Left ventricle myocardium superior (tissue), 1 donor: ENCODE measurements at regions not wholly inside any gene's neighbourhood (a gene's known extent, or its start where the extent isn't known, plus 50 kb on each side); places are given as distances from the start of the nearest gene placed in this dataset.
"Not testable (repeated sequence)": the region's sequence is repeated elsewhere in the genome, so short reads cannot be mapped to it uniquely, and the experiment has no call there.

Experiments
- ATAC-seq: fragments of 200-7000 bp; cut with Tn5 transposase; one replicate; pipeline ENCODE4 v1.9.1; 2020; ENCODE audit warnings: mild to moderate bottlenecking, moderate library complexity
- DNase-seq: peaks from one replicate; pipeline ENCODE4 v3.0.0-alpha.2; 2020
- intact Hi-C: fragments of 100-400 bp; cut with micrococcal nuclease; formaldehyde crosslinking; loops from one replicate; pipeline ENCODE4 v1.11.0; 2022
- donor health status: DM: no; HTN: yes; CAD: no; lungs with severe emphysema.

DNA sequence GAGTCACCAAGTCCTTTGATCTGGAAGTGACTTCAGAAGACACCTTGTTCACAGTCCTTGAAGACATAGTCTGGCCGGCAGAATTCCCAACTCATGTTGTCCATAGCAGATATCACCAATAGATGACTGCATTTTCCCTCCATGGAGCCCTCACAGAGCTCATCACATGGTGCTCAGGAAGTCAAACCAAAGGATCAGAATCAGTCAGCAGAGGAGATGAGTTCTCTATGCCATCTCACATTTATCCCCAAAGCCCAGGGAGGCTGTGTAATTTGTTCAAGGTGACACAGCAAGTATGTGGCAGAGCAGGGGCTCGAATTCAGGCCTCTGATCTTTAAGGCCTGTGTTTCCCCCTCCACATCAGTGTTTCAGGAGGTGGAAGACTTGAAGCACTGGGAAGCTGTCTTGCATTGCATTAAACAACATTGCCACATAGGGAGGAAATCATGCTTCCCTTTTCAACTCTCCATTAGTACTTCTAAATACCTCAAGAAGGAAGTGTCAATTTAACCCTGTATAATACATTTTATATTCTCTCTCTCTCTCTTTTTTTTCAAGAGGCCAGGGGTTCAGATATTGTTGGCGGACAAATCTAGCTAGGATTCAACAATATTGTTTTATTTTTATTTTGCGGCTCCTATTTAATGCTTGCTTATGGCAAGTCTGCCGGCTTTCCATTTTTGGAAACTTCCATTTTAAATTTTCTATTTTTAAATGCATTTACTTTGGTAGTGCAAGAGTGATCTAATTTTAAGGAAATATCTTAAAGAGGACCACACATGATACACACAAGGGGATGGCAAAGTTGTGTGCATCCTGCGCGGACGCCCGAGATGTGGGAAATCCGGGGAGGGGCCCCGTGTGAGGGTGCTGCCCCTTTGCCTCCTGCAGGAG is 61.9 kb downstream of the NPIPB5 start:
- ATAC-seq, result peak; percentile 71
- DNase-seq, intact Hi-C loops: not testable (repeated sequence)

GRCh38 chr16:22573225-22573530 is 62.5 kb downstream of the NPIPB5 start:
- DNase-seq, intact Hi-C loops: not testable (repeated sequence)
- peak; percentile 95 for ATAC-seq

DNA sequence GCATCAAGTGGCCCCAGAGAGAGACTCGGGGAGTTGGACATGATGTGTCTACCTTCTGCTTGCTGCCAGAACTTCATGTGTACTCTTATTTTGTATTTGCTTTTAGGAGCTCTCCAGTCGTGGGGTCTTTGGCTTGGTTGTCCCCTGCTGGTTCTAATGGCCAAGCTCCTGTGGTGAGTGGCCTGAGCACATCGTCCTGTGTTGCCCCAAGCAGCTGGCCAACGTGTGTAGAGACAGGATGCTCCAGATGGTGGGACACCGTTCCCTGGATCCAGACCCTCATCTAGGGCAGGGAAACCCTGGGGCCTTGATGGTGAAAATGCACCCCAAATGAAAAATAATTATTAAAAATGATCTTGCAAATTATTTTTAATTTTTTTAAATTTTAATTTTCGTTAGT is 65.8 kb downstream of the NPIPB5 start:
- DNase-seq, ATAC-seq, intact Hi-C loops: not testable (repeated sequence)

GRCh38 chr16:22583195-22583594 is 72.5 kb downstream of the NPIPB5 start:
- DNase-seq, ATAC-seq, intact Hi-C loops: not testable (repeated sequence)

- DNase-seq, intact Hi-C loops, ATAC-seq: not testable (repeated sequence)
Measured at GRCh38 chr16:22584459-22584858, 73.8 kb downstream of the NPIPB5 start.

- DNase-seq, ATAC-seq, intact Hi-C loops: not testable (repeated sequence)
Measured at GRCh38 chr16:22584941-22585340, 74.2 kb downstream of the NPIPB5 start.

DNA sequence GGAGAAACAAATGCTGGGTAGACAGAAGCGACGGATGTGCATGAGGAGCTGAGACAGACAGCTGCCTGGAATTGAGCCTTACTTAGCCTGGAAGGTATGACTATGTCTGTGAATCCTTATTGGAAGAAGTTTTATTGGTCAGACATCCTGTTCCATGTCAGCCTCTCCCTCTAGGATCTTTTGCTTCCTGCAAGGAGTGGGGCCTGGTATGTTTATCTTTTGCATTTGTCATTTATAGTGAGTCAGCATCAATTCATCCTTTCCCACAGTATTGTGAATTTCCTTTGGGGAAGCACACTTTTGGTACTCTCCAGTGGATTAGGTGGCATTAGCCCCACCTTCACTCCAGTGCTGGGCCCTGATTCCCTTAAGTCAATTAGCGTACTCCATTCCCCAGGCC is 74.7 kb downstream of the NPIPB5 start:
- ATAC-seq, DNase-seq, intact Hi-C loops: not testable (repeated sequence)

GRCh38 chr16:22586732-22587131 is 76.0 kb downstream of the NPIPB5 start:
- ATAC-seq, DNase-seq, intact Hi-C loops: not testable (repeated sequence)

DNA sequence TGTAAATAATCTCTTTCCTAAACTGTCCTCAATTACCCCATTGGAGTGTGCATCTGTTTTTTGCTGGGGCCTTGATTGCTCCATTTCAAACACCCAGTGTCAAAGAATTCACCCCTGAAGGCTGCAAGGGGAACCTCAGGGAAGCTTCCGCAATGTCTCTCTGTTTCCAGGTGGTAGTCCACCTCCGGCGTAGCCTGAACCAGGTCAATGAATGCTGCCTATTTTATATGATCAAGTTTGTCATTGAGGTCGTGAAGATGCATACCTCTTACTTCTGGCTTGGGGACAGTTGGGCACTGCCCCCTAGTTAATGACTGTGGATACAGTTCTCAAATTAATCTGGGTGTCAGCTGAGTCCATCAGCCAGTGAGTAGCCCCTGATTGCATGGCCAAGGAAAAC is 79.1 kb downstream of the NPIPB5 start:
- ATAC-seq, intact Hi-C loops, DNase-seq: not testable (repeated sequence)

- intact Hi-C loops, DNase-seq, ATAC-seq: not testable (repeated sequence)
Measured at GRCh38 chr16:22596445-22597045, 85.9 kb downstream of the NPIPB5 start.

GRCh38 chr16:22603744-22604143 is 93.1 kb downstream of the NPIPB5 start:
- DNase-seq, intact Hi-C loops, ATAC-seq: not testable (repeated sequence)

GRCh38 chr16:22606619-22607018 is 95.9 kb downstream of the NPIPB5 start:
- intact Hi-C loops, DNase-seq: not testable (repeated sequence)
- ATAC-seq, result peak; percentile 84

DNA sequence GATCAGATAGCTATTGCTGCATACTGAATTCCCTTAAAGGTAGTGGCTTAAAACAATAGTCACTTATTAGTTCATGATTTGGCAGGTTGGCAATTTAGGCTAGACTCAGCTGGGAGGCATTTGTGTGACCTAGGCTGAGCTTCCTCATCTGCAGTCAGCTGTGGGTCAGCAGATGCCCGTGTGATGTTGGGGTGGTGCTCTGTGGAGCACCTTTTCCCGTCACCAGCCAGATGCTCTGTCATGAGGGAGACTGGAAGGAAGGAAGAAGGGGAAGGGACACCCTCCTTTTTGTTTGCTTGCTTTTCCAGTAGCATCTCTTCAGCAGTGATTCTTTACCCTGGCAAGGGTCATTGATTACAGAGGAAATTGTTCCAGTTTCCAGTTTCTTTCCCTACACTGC is 99.1 kb downstream of the NPIPB5 start:
- peak; percentile 41 for ATAC-seq
- intact Hi-C loops, DNase-seq: not testable (repeated sequence)

- ATAC-seq, result not testable (repeated sequence)
Measured at GRCh38 chr16:22611128-22611527, 100.4 kb downstream of the NPIPB5 start.

GRCh38 chr16:22614271-22614947 is 103.7 kb downstream of the NPIPB5 start:
- DNase-seq (no peak), ATAC-seq (no peak)
- intact Hi-C loops, result no loop called here

More at GRCh38 chr16:22611128-22611527, 100.4 kb downstream of the NPIPB5 start:
- intact Hi-C loops, DNase-seq: not testable (repeated sequence)

DNA sequence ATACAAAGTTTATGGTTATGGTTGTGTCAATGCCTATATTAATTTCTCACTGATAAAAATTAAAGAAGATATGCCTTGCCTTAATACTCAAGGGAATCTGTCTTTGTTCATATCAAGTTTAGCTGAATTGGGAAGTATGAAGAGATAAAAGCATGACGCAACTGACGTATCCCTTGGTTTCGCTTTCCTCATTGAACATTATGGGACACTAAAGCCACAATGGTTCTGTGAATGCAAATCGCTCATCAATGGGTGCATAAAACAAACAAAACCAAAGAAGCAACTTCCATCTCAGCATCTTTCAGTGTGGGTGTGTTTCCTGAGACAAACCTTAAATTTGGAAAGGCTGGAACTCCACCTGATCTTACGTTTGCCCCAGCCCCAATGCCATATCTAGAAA is 108.2 kb downstream of the NPIPB5 start:
- DNase-seq (no peak), ATAC-seq (no peak)
- intact Hi-C loops, result no loop called here

DNA sequence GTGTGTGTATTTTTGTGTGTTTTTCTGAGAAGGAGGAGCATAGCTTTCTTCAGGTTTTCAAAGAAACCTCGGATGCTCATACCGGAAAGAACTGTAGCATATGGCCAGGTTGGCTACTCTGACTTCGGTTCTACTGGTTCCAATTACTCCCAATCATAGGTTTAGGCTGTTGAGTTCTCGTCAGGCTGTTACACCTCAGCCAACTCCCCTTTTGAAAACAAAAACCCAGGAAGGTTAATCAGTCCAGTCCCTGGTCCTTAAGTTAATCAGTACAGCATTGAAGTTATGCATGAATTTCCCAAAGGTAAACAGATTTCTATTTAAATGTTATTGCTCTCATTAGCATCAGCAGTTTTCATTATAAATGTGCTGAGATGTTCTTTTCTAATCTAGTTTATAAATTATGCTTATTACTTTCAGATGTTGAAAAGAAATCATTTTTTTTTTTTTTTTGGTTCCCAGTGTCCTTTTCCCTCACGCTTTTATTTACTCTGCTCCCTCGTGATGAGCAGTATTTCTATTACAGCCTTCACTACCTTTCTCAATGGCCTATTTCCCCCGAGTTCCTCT is 111.0 kb downstream of the NPIPB5 start:
- no peak for DNase-seq

DNA sequence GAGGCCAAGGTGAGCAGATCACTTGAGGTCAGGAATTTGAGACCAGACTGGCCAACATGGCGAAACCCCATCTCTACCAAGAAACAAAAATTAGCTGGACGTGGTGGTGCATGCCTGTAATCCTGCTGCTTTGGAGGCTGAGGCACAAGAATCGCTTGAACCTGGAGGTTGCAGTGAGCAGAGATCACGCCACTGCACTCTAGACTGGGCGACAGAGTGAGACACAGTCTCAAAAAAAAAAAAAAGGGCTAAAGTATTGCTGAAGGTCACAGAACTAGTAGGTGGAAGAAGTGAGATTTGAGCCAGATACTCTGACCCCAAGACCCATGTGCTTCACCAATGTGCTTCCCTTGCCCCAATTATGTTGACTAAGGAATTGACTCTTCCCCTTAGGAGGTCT is 112.0 kb downstream of the NPIPB5 start:
- no peak for ATAC-seq
- DNase-seq, result no peak
- intact Hi-C loops, result no loop called here

More for the DNA sequence above, 111.0 kb downstream of the NPIPB5 start:
- intact Hi-C loops, result no loop called here
- no peak for ATAC-seq

- DNase-seq, result no peak
- no peak for ATAC-seq
- intact Hi-C loops, result no loop called here
Measured at GRCh38 chr16:22623351-22623781, 112.7 kb downstream of the NPIPB5 start.
